Activated B cell treated with CpG ODN at 0.5 μM for 24 hours (primary cell): ENCODE measurements at regions not wholly inside any gene's neighbourhood (a gene's known extent, or its start where the extent isn't known, plus 50 kb on each side); places are given as distances from the start of the nearest gene placed in this dataset.

Source experiments
- ATAC-seq: fragments of 200-7000 bp; cut with Tn5 transposase; one replicate; pipeline ENCODE4 v1.10.0; 2021; ENCODE audit warnings: low read depth, mild to moderate bottlenecking, moderate library complexity
- CTCF ChIA-PET: fragments of 350-600 bp; sonication (Branson Sonifier 250); formaldehyde crosslinking; loops from one replicate; lab custom pipeline; 2021; ENCODE audit warnings: antibody characterized with exemption; lab: Charles Lee
- POLR2A ChIA-PET: fragments of 350-600 bp; sonication (Branson Sonifier 250); formaldehyde crosslinking; loops from one replicate; lab custom pipeline; 2021; ENCODE audit warnings: antibody characterized with exemption; lab: Charles Lee
- DNase-seq: peaks from one replicate; pipeline ENCODE4 v3.0.0; 2022
- H3K27ac Mint-ChIP-seq: one replicate; pipeline ENCODE4 v1.8.0; 2020; ENCODE audit warnings: mixed read lengths
- H3K27me3 Mint-ChIP-seq: one replicate; pipeline ENCODE4 v1.8.0; 2021; ENCODE audit warnings: mixed read lengths
- H3K36me3 Mint-ChIP-seq: one replicate; pipeline ENCODE4 v1.8.0; 2021; ENCODE audit warnings: low read depth, mixed read lengths
- H3K4me1 Mint-ChIP-seq: one replicate; pipeline ENCODE4 v1.8.0; 2021; ENCODE audit warnings: mixed read lengths
- H3K4me3 Mint-ChIP-seq: one replicate; pipeline ENCODE4 v1.8.0; 2020; ENCODE audit warnings: mild to moderate bottlenecking, mixed read lengths
- H3K9me3 Mint-ChIP-seq: one replicate; pipeline ENCODE4 v1.8.0; 2020; ENCODE audit warnings: mixed read lengths
- CTCF ChIP-seq: fragments of 200-600 bp; IDR thresholded peaks from one replicate; pipeline ENCODE4 v1.8.0; 2022; ENCODE audit warnings: antibody characterized with exemption, mild to moderate bottlenecking
- intact Hi-C: fragments of 100-400 bp; cut with micrococcal nuclease; formaldehyde crosslinking; loops from one replicate; pipeline ENCODE4 v1.15.1; 2024

- ATAC-seq (no peak), DNase-seq (no peak)
- Mint-ChIP-seq H3K4me1 (no peaks in the 10 kb centered on the region), H3K9me3 (no peaks in the 10 kb centered on the region), H3K27ac (no peak overlapping the region), H3K27me3 (no peaks in the 10 kb centered on the region), H3K36me3 (no peaks in the 10 kb centered on the region), H3K4me3 (no peak overlapping the region)
- ChIA-PET POLR2A (no interaction called here), CTCF (no interaction called here)
- intact Hi-C loops, result no loop called here
- TF ChIP-seq CTCF, result no peak
Measured at GRCh38 chr13:106056851-106057250, 478.6 kb downstream of the EFNB2 start.

- Mint-ChIP-seq H3K36me3 (no peaks in the 10 kb centered on the region), H3K27me3 (no peaks in the 10 kb centered on the region), H3K27ac (no peak overlapping the region), H3K9me3 (no peaks in the 10 kb centered on the region), H3K4me1 (no peaks in the 10 kb centered on the region), H3K4me3 (no peak overlapping the region)
- ChIA-PET CTCF (no interaction called here), POLR2A (no interaction called here)
- no peak for TF ChIP-seq CTCF
- intact Hi-C loops, result no loop called here
- ATAC-seq, result no peak
- DNase-seq, result no peak
Measured at GRCh38 chr13:106052200-106052767, 483.2 kb downstream of the EFNB2 start.

- DNase-seq, result no peak
- POLR2A ChIA-PET, result no interaction called here
- no peaks in the 10 kb centered on the region for H3K9me3 Mint-ChIP-seq
- H3K4me1 Mint-ChIP-seq, result no peaks in the 10 kb centered on the region
- H3K4me3 Mint-ChIP-seq, result no peak overlapping the region
- no peaks in the 10 kb centered on the region for H3K36me3 Mint-ChIP-seq
- CTCF ChIA-PET, result no interaction called here
- no peak overlapping the region for H3K27ac Mint-ChIP-seq
- ATAC-seq, result no peak
- no peak for TF ChIP-seq CTCF
- H3K27me3 Mint-ChIP-seq, result no peaks in the 10 kb centered on the region
- intact Hi-C loops, result no loop called here
Measured at GRCh38 chr13:106049171-106049570, 486.3 kb downstream of the EFNB2 start.

- H3K4me3 Mint-ChIP-seq, result no peak overlapping the region
- intact Hi-C loops, result no loop called here
- H3K9me3 Mint-ChIP-seq, result no peaks in the 10 kb centered on the region
- H3K27ac Mint-ChIP-seq, result no peak overlapping the region
- ChIA-PET POLR2A (no interaction called here), CTCF (no interaction called here)
- H3K27me3 Mint-ChIP-seq, result no peaks in the 10 kb centered on the region
- ATAC-seq (no peak), DNase-seq (no peak)
- no peak for TF ChIP-seq CTCF
- H3K4me1 Mint-ChIP-seq, result no peaks in the 10 kb centered on the region
- H3K36me3 Mint-ChIP-seq, result no peaks in the 10 kb centered on the region
Measured at GRCh38 chr13:106048386-106048785, 487.1 kb downstream of the EFNB2 start.

- no peaks in the 10 kb centered on the region for H3K9me3 Mint-ChIP-seq
Measured at GRCh38 chr13:106047859-106048258, 487.6 kb downstream of the EFNB2 start.

More at GRCh38 chr13:106047859-106048258, 487.6 kb downstream of the EFNB2 start:
- CTCF ChIA-PET, result no interaction called here
- POLR2A ChIA-PET, result no interaction called here
- intact Hi-C loops, result no loop called here
- Mint-ChIP-seq H3K36me3 (no peaks in the 10 kb centered on the region), H3K27ac (no peak overlapping the region), H3K4me1 (no peaks in the 10 kb centered on the region), H3K27me3 (no peaks in the 10 kb centered on the region), H3K4me3 (no peak overlapping the region)
- no peak for TF ChIP-seq CTCF
- ATAC-seq, result no peak
- no peak for DNase-seq
